ENCODE measurements at regions not wholly inside any gene's neighbourhood (a gene's known extent, or its start where the extent isn't known, plus 50 kb on each side); places are given as distances from the start of the nearest gene placed in this dataset.

DNA sequence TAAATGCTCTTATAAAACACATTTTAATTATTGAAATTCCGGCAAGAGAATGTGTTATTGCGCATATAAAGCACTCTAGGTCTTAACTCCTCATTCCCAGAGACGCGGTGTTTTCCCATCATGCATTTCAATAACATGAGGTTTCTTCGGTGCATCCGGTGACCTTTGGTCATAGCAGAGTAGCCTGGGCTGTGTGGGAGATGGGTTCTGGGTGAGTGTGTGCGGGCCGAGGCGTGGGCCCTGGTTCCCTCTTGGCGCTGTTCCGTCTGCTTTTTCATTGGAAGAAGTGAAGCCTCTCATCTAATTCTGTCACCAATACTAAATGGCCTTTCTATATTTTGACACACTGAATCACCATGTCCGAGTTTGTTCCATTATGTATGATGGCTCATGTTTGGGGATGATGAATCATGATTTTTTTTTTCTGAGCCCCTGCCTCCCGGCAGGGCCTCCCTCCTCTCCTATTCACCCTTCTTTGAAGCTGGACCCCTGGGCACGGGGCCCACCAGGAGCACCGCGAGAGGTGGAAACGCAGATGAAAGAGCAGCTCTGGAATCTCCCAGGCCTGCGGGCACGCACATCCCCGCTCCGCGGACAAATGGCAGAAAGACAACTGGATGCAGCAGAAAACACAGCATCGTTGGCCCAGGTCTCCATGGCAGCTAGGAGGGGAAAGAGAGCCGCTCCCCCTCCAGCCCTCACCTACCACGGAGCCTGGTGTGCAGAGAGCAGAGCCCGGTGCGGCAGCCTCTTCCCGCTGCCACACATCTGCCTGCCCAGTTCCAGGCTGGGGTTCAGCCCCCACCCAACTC, 85.8 kb upstream of the HPCAL1 start:
- Mint-ChIP-seq H3K4me3 (ENCODE audit: low read depth) (no peak overlapping the region), H3K27me3 (peaks cover 41% of the 10 kb centered on the region), H3K9me3 (ENCODE audit: low read depth) (no peaks in the 10 kb centered on the region), H3K27ac (no peak overlapping the region), H3K36me3 (ENCODE audit: insufficient read depth) (no peaks in the 10 kb centered on the region), H3K4me1 (ENCODE audit: low read depth) (peaks cover 2% of the 10 kb centered on the region)
- TF ChIP-seq, protein P1, sequence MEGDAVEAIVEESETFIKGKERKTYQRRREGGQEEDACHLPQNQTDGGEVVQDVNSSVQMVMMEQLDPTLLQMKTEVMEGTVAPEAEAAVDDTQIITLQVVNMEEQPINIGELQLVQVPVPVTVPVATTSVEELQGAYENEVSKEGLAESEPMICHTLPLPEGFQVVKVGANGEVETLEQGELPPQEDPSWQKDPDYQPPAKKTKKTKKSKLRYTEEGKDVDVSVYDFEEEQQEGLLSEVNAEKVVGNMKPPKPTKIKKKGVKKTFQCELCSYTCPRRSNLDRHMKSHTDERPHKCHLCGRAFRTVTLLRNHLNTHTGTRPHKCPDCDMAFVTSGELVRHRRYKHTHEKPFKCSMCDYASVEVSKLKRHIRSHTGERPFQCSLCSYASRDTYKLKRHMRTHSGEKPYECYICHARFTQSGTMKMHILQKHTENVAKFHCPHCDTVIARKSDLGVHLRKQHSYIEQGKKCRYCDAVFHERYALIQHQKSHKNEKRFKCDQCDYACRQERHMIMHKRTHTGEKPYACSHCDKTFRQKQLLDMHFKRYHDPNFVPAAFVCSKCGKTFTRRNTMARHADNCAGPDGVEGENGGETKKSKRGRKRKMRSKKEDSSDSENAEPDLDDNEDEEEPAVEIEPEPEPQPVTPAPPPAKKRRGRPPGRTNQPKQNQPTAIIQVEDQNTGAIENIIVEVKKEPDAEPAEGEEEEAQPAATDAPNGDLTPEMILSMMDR (IDR thresholded peaks at IDR 0.05; ENCODE audit: unreplicated experiment): no peak
- no peak for DNase-seq (ENCODE audit: low spot score, unreplicated experiment)

- peak overlapping the region; percentile 52 for H3K27ac Mint-ChIP-seq
- no peaks in the 10 kb centered on the region for H3K9me3 Mint-ChIP-seq (ENCODE audit: low read depth)
- DNase-seq (ENCODE audit: low spot score, unreplicated experiment): no peak
- H3K4me1 Mint-ChIP-seq (ENCODE audit: low read depth): peaks cover 7% of the 10 kb centered on the region
- no peaks in the 10 kb centered on the region for H3K36me3 Mint-ChIP-seq (ENCODE audit: insufficient read depth)
- TF ChIP-seq, protein P1 (IDR thresholded peaks at IDR 0.05; ENCODE audit: unreplicated experiment): no peak
- peaks cover 43% of the 10 kb centered on the region for H3K27me3 Mint-ChIP-seq
- H3K4me3 Mint-ChIP-seq (ENCODE audit: low read depth): no peak overlapping the region
Measured at GRCh38 chr2:10217489-10218435, 84.9 kb upstream of the HPCAL1 start.

GRCh38 chr2:10220045-10220901, 82.4 kb upstream of the HPCAL1 start:
- Mint-ChIP-seq H3K4me1 (ENCODE audit: low read depth) (peaks cover 13% of the 10 kb centered on the region), H3K36me3 (ENCODE audit: insufficient read depth) (no peaks in the 10 kb centered on the region), H3K9me3 (ENCODE audit: low read depth) (no peaks in the 10 kb centered on the region), H3K27ac (no peak overlapping the region), H3K4me3 (ENCODE audit: low read depth) (no peak overlapping the region), H3K27me3 (peaks cover 42% of the 10 kb centered on the region)
- TF ChIP-seq, protein P1 (IDR thresholded peaks at IDR 0.05; ENCODE audit: unreplicated experiment): no peak
- DNase-seq (ENCODE audit: low spot score, unreplicated experiment): no peak

- Mint-ChIP-seq H3K36me3 (ENCODE audit: insufficient read depth) (no peaks in the 10 kb centered on the region), H3K4me1 (ENCODE audit: low read depth) (peaks cover 19% of the 10 kb centered on the region), H3K4me3 (ENCODE audit: low read depth) (no peak overlapping the region), H3K9me3 (ENCODE audit: low read depth) (no peaks in the 10 kb centered on the region), H3K27me3 (peaks cover 36% of the 10 kb centered on the region), H3K27ac (no peak overlapping the region)
- DNase-seq (ENCODE audit: low spot score, unreplicated experiment): no peak
- TF ChIP-seq, protein P1 (IDR thresholded peaks at IDR 0.05; ENCODE audit: unreplicated experiment): no peak
Measured at GRCh38 chr2:10220902-10221391, 81.8 kb upstream of the HPCAL1 start.

Measured in progenitor cell of endocrine pancreas (in vitro differentiated cells).